K562 (cell line): ENCODE measurements at regions not wholly inside any gene's neighbourhood (a gene's known extent, or its start where the extent isn't known, plus 50 kb on each side); places are given as distances from the start of the nearest gene placed in this dataset.
A peak's percentile ranks its signal among the peaks of the same experiment; 100 is the strongest.

ENCODE experiments used
- ATAC-seq: fragments of 200-7000 bp; cut with Tn5 transposase; 3 replicates; pipeline ENCODE4 v1.9.1; 2020; ENCODE audit warnings: moderate library complexity
- BruUV-seq: library from RNA; stranded (reverse); fragments of 400-500 nt; replicated peaks from 2 replicates; lab custom pipeline; 2021; lab: Mats Ljungman, UMichigan
- CTCF ChIA-PET: fragments of 300-600 bp; formaldehyde crosslinking; extraction: SDS; loops from one replicate; lab custom pipeline; 2021; ENCODE audit warnings: low intra/inter-chr PET ratio; lab: Yijun Ruan, JAX
- POLR2A ChIA-PET: fragments of 300-600, 350-650 bp; sonication (Branson Sonifier 250); formaldehyde crosslinking; extraction: SDS; loops from one replicate; lab custom pipeline; 2021; ENCODE audit warnings: antibody characterized with exemption, inconsistent platforms; lab: Yijun Ruan, JAX
- DNase-seq, 4 experiments: peaks; one replicate each; pipeline versions ENCODE4 v3.0.0 to v3.0.0-alpha.2; 2011 to 2018; ENCODE audit warnings: low spot score in 3 of 4, mixed read lengths in 3 of 4; ENCODE audit errors: extremely low read depth in 1 of 4
- FAIRE-seq: peaks from 2 replicates; lab custom pipeline; 2011; peaks lifted over from hg19 to GRCh38; lab: Jason Lieb, UNC
- H2AFZ ChIP-seq: 2 replicates; pipeline ENCODE4 v1.6.0; 2011; ENCODE audit warnings: low read depth, low read length, control low read depth, inconsistent platforms
- H3K27ac ChIP-seq: fragments of 200-600 bp; 3 replicates; pipeline ENCODE4 v1.8.0; 2011; ENCODE audit warnings: low read depth, mild to moderate bottlenecking, control low read depth, inconsistent platforms, low read length, moderate library complexity, mixed read lengths; ENCODE audit errors: extremely low read depth
- H3K27me3 ChIP-seq, 2 experiments: fragments of 300-600 bp in 1 of 2; 2 replicates in 1 of 2; 3 replicates in 1 of 2; pipeline versions ENCODE4 v1.6.0 to v1.8.0; 2011; ENCODE audit warnings: inconsistent platforms in 2 of 2, low read length in 2 of 2, mild to moderate bottlenecking in 1 of 2, mixed read lengths in 1 of 2, moderate library complexity in 1 of 2; ENCODE audit not compliant: control insufficient read depth in 2 of 2, insufficient read depth in 2 of 2
- H3K36me3 ChIP-seq: fragments of 300-600 bp; 3 replicates; pipeline ENCODE4 v1.8.0; 2011; ENCODE audit warnings: mild to moderate bottlenecking, low read length, inconsistent platforms; ENCODE audit not compliant: control insufficient read depth, insufficient read depth
- H3K4me1 ChIP-seq, 2 experiments: fragments of 200-600 bp in 1 of 2; replicated peaks in 1 of 2; 2 replicates in 1 of 2; 3 replicates in 1 of 2; pipeline versions ENCODE4 v1.5.1 to v1.8.0; 2011; ENCODE audit warnings: inconsistent platforms in 2 of 2, low read length in 2 of 2, mild to moderate bottlenecking in 1 of 2, mixed read lengths in 1 of 2, moderate library complexity in 1 of 2; ENCODE audit not compliant: control insufficient read depth in 2 of 2, insufficient read depth in 2 of 2
- H3K4me2 ChIP-seq: 2 replicates; pipeline ENCODE4 v1.6.1; 2011; ENCODE audit warnings: low read length, control low read depth, inconsistent platforms, mixed read lengths; ENCODE audit not compliant: insufficient read depth
- H3K4me3 ChIP-seq: fragments of 200-600 bp; sonication (generic), shearing (Covaris generic); 2 replicates; pipeline ENCODE4 v1.5.1; 2016; ENCODE audit warnings: control low read depth, inconsistent platforms
- H3K79me2 ChIP-seq: fragments of 200-600 bp; 3 replicates; pipeline ENCODE4 v1.8.0; 2011; ENCODE audit warnings: low read length, inconsistent platforms; ENCODE audit not compliant: control insufficient read depth, insufficient read depth
- H3K9ac ChIP-seq, 2 experiments: 2 replicates each; pipeline versions ENCODE4 v1.6.0 to v1.6.1; 2011; ENCODE audit warnings: low read depth in 2 of 2, low read length in 2 of 2, control low read depth in 1 of 2, inconsistent platforms in 1 of 2, mild to moderate bottlenecking in 1 of 2, mixed read lengths in 1 of 2; ENCODE audit not compliant: insufficient read depth in 1 of 2
- H3K9me1 ChIP-seq: one replicate; pipeline ENCODE4 v1.6.0; 2011; ENCODE audit warnings: inconsistent platforms, mild to moderate bottlenecking, low read length, moderate library complexity; ENCODE audit not compliant: control insufficient read depth, insufficient read depth
- H3K9me3 ChIP-seq: replicated peaks from 2 replicates; pipeline ENCODE4 v1.5.1; 2011; ENCODE audit warnings: low read depth, low read length, inconsistent platforms; ENCODE audit not compliant: control insufficient read depth, insufficient read depth
- H4K20me1 ChIP-seq: replicated peaks from 2 replicates; pipeline ENCODE4 v1.6.1; 2011; ENCODE audit warnings: low read length, inconsistent platforms, mixed read lengths; ENCODE audit not compliant: control insufficient read depth, insufficient read depth
- BDP1 ChIP-seq: IDR thresholded peaks from 3 replicates; pipeline ENCODE4 v1.6.1; 2011; ENCODE audit not compliant: insufficient read length, insufficient read depth
- CHD4 ChIP-seq: fragments of 200-600 bp; sonication (generic); IDR thresholded peaks from 3 replicates; pipeline ENCODE4 v1.6.1; 2012; ENCODE audit warnings: low read depth, mild to moderate bottlenecking, mixed read lengths, low read length, inconsistent platforms; ENCODE audit not compliant: insufficient read depth, insufficient replicate concordance, poor library complexity, severe bottlenecking
- ELK1 ChIP-seq: sonication (generic); formaldehyde crosslinking; IDR thresholded peaks from 2 replicates; pipeline ENCODE4 v1.8.1; 2022; ENCODE audit warnings: missing genetic modification reagents
- HNRNPL ChIP-seq: fragments of 200-400 bp; formaldehyde crosslinking; IDR thresholded peaks from 2 replicates; pipeline ENCODE4 v1.6.1; 2017; ENCODE audit warnings: low read depth, mild to moderate bottlenecking, low read length
- IFI16 ChIP-seq: fragments of 250-450 bp; sonication (Bioruptor Pico); IDR thresholded peaks from 2 replicates; pipeline ENCODE4 v2.1.2; 2022; ENCODE audit warnings: mild to moderate bottlenecking, inconsistent platforms
- MCM5 ChIP-seq: fragments of 450-650 bp; IDR thresholded peaks from 2 replicates; pipeline ENCODE4 v1.6.1; 2016; ENCODE audit warnings: low read depth
- MEF2A ChIP-seq: IDR thresholded peaks from 2 replicates; pipeline ENCODE4 v1.6.1; 2011; ENCODE audit warnings: low read depth, mild to moderate bottlenecking, low read length, moderate library complexity; ENCODE audit not compliant: control insufficient read depth
- NRF1 ChIP-seq, 2 experiments: fragments of 450-650 bp; IDR thresholded peaks in 1 of 2; conservative IDR thresholded peaks in 1 of 2; 2 replicates each; pipeline ENCODE4 v1.6.1; 2014; ENCODE audit warnings: mild to moderate bottlenecking in 2 of 2
- PBX2 ChIP-seq, 2 experiments: IDR thresholded peaks in 1 of 2; conservative IDR thresholded peaks in 1 of 2; 2 replicates each; pipeline ENCODE4 v1.6.1; 2016; ENCODE audit warnings: low read depth in 2 of 2, mild to moderate bottlenecking in 1 of 2, missing compliant biosample characterization in 1 of 2, missing genetic modification characterization in 1 of 2, moderate library complexity in 1 of 2
- PHB ChIP-seq: fragments of 250-450 bp; sonication (Bioruptor Pico); IDR thresholded peaks from 2 replicates; pipeline ENCODE4 v1.5.0; 2021
- PHF21A ChIP-seq: fragments of 450-650 bp; IDR thresholded peaks from 2 replicates; pipeline ENCODE4 v1.6.1; 2017; ENCODE audit warnings: low read depth, borderline replicate concordance
- PTTG1 ChIP-seq: fragments of 450-650 bp; IDR thresholded peaks from 2 replicates; pipeline ENCODE4 v1.6.1; 2016; ENCODE audit warnings: low read depth, mild to moderate bottlenecking, missing genetic modification characterization, missing compliant biosample characterization
- SETDB1 ChIP-seq: IDR thresholded peaks from one replicate; pipeline ENCODE4 v1.6.1; 2012; ENCODE audit warnings: low read length, control low read depth, inconsistent platforms
- USF2 ChIP-seq: sonication (generic); formaldehyde crosslinking; IDR thresholded peaks from 2 replicates; pipeline ENCODE4 v1.5.0; 2020; ENCODE audit warnings: missing genetic modification reagents
- ZNF696 ChIP-seq: fragments of 250-450 bp; sonication (Bioruptor Pico); conservative IDR thresholded peaks from 2 replicates; pipeline ENCODE4 v1.4.0; 2020; ENCODE audit warnings: mild to moderate bottlenecking, moderate library complexity
- WGBS: fragments of 100-300 bp; shearing (Covaris generic); methylation state at CpG from one replicate; pipeline ENCODE4 v1.1.6; 2016; ENCODE audit warnings: low coverage, mixed read lengths; ENCODE audit not compliant: insufficient coverage; ENCODE audit errors: missing lambda C conversion rate; 5-methylcytosine and 5-hydroxymethylcytosine counted together
- in situ Hi-C: fragments of 300-500 bp; cut with MboI; formaldehyde crosslinking; loops from 4 replicates; pipeline ENCODE4 v1.15.0; 2018; ENCODE audit warnings: inconsistent platforms, mixed read lengths
- intact Hi-C: fragments of 100-400 bp; cut with micrococcal nuclease; formaldehyde crosslinking; loops from 2 replicates; pipeline ENCODE4 v1.14.2; 2022

GRCh38 chr12:104873374-104873773 is 84.7 kb downstream of the SLC41A2 start (continued):
- TF ChIP-seq PBX2 (CRISPR knock-in tag; IDR thresholded peaks at IDR 0.05; ENCODE audit: low read depth) (no peak), PBX2 (tag; conservative IDR thresholded peaks at IDR 0.05; ENCODE audit: low read depth) (0 out of 2 replicates have a peak, but pooled peaks have one; percentile 7), PHF21A (no peak)
- TF ChIP-seq, all 486 proteins: peak for 12

- 0% methylated on average over 1 of the region's 1 CpG for WGBS
- Histone ChIP-seq H4K20me1 (no peaks in the 10 kb centered on the region), H3K36me3 (no peaks in the 10 kb centered on the region), H3K9me1 (no peaks in the 10 kb centered on the region), H2AFZ (no peak overlapping the region), H3K4me3 (no peak overlapping the region), H3K9me3 (no peaks in the 10 kb centered on the region), H3K4me1 (peaks cover 0 to 5% of the 10 kb centered on the region in 2 experiments; a peak in 1 of 5 replicates), H3K27ac (no peak overlapping the region), H3K79me2 (no peaks in the 10 kb centered on the region), H3K9ac (no peak overlapping the region), H3K27me3 (no peaks in the 10 kb centered on the region), H3K4me2 (no peak overlapping the region)
- ATAC-seq = no peak
- POLR2A ChIA-PET = no interaction called here
- intact Hi-C loops = no loop called here
- CTCF ChIA-PET = no interaction called here
- FAIRE-seq = no peak
- in situ Hi-C loops = loop anchor here (10.0 kb wide), 1 partner anchor 666 kb away; no protein-coding TSS in a partner anchor
- no peak for DNase-seq
- no TSS peak for BruUV-seq
- no peak for TF ChIP-seq CHD4
- TF ChIP-seq USF2 (CRISPR knock-in tag) = no peak
- no peak for TF ChIP-seq HNRNPL
- no peak for TF ChIP-seq SETDB1
- no peak for TF ChIP-seq MEF2A
- TF ChIP-seq PHB (CRISPR knock-in tag) = no peak
- TF ChIP-seq MCM5 = no peak
- no peak for TF ChIP-seq BDP1
- no peak for TF ChIP-seq IFI16 (CRISPR knock-in tag)
- no peak for TF ChIP-seq PTTG1 (tag)
- TF ChIP-seq ZNF696 (CRISPR knock-in tag) = no peak
- TF ChIP-seq NRF1 (conservative IDR thresholded peaks at IDR 0.05 in 1 of 2, IDR thresholded peaks at IDR 0.05 in 1 of 2) = no peak
- no peak for TF ChIP-seq ELK1
Observed at GRCh38 chr12:104870797-104871196, 87.3 kb downstream of the SLC41A2 start.
